ENCODE measurements at regions not wholly inside any gene's neighbourhood (a gene's known extent, or its start where the extent isn't known, plus 50 kb on each side); places are given as distances from the start of the nearest gene placed in this dataset.

GRCh38 chr1:195965475-195965874 is 642.8 kb downstream of the KCNT2 start:
- TF ChIP-seq POLR2A (IDR thresholded peaks at IDR 0.05; ENCODE audit: low read depth, low read length): no peak
- TF ChIP-seq CTCF (IDR thresholded peaks at IDR 0.05; ENCODE audit: extremely low read depth in 1 of 2, insufficient read depth in 1 of 2, low read depth in 1 of 2, low read length in 2 of 2): no peak
- no peak for TF ChIP-seq MYC (IDR thresholded peaks at IDR 0.05; ENCODE audit: low read depth, low read length)
- TF ChIP-seq POLR2AphosphoS5 (IDR thresholded peaks at IDR 0.05; ENCODE audit: insufficient read depth, low read depth, low read length): no peak
- TF ChIP-seq EZH2 (IDR thresholded peaks at IDR 0.05; ENCODE audit: borderline replicate concordance, low read depth, low read length, severe bottlenecking): no peak
- TF ChIP-seq GATA2 (IDR thresholded peaks at IDR 0.05; ENCODE audit: insufficient read depth, insufficient read length, low read depth, low read length): no peak
- no peak for TF ChIP-seq MAX (IDR thresholded peaks at IDR 0.05; ENCODE audit: insufficient read depth, insufficient read length)
- no peak for TF ChIP-seq FOS (IDR thresholded peaks at IDR 0.05; ENCODE audit: borderline replicate concordance, insufficient read depth, low read length)
- no peak for TF ChIP-seq JUN (IDR thresholded peaks at IDR 0.05; ENCODE audit: borderline replicate concordance, insufficient read depth, insufficient read length, low read depth)
